ENCODE measurements at regions not wholly inside any gene's neighbourhood (a gene's known extent, or its start where the extent isn't known, plus 50 kb on each side); places are given as distances from the start of the nearest gene placed in this dataset.

GRCh38 chr1:234704106-234704887, 94.3 kb upstream of the IRF2BP2 start:
- no peak for TF ChIP-seq CTCF (conservative IDR thresholded peaks at IDR 0.05)
- no peak overlapping the region for H3T11ph ChIP-seq (ENCODE audit: low read length)

More at GRCh38 chr1:234704106-234704887, 94.3 kb upstream of the IRF2BP2 start:
- no peak overlapping the region for H2BK15ac ChIP-seq (ENCODE audit: low read depth, low read length)
- WGBS (ENCODE audit: extremely low coverage, insufficient read length, low lambda C conversion rate): no CpG with 5 or more reads among the region's 14 CpGs
- H2AFZ ChIP-seq (ENCODE audit: low read length): no peak overlapping the region
- H3K18ac ChIP-seq (ENCODE audit: insufficient read length, low read depth, low read length): no peak overlapping the region
- H3K4me1 ChIP-seq (ENCODE audit: insufficient read depth, low read length): no peaks in the 10 kb centered on the region
- no peak overlapping the region for H2BK5ac ChIP-seq (ENCODE audit: insufficient read length, low read length)
- H3K9me3 ChIP-seq (ENCODE audit: control insufficient read depth, low read depth, low read length): no peaks in the 10 kb centered on the region
- no peak overlapping the region for H4K91ac ChIP-seq (ENCODE audit: insufficient read length, low read depth, low read length)
- H3K27me3 Mint-ChIP-seq (ENCODE audit: low read depth): peaks cover 14% of the 10 kb centered on the region
- H4K20me1 ChIP-seq (ENCODE audit: control insufficient read depth, insufficient read depth, insufficient read length): no peaks in the 10 kb centered on the region
- no peak overlapping the region for H4K8ac ChIP-seq (replicated peaks; ENCODE audit: insufficient read length, low read depth, low read length)
- H2AK5ac ChIP-seq (ENCODE audit: insufficient read length, low read length): no peak overlapping the region
- H3K27ac Mint-ChIP-seq: no peak overlapping the region
- no peaks in the 10 kb centered on the region for H3K4me1 Mint-ChIP-seq
- no peak overlapping the region for H3K9ac ChIP-seq (ENCODE audit: extremely low read depth, insufficient read length, low read length)
- no peak overlapping the region for H3K4ac ChIP-seq (ENCODE audit: low read depth, low read length)
- H4K5ac ChIP-seq (ENCODE audit: insufficient read length, low read depth, low read length): no peak overlapping the region
- H2BK12ac ChIP-seq (ENCODE audit: insufficient read length, low read depth, low read length): no peak overlapping the region
- no peaks in the 10 kb centered on the region for H3K36me3 Mint-ChIP-seq (ENCODE audit: insufficient read depth in 1 of 3, low read depth in 3 of 3)
- no peak overlapping the region for H3K4me2 ChIP-seq (ENCODE audit: insufficient read depth, insufficient read length, low read length)
- no peaks in the 10 kb centered on the region for H3K79me2 ChIP-seq (ENCODE audit: insufficient read depth, low read length)
- H2BK20ac ChIP-seq (ENCODE audit: low read depth, low read length, poor library complexity, severe bottlenecking): no peak overlapping the region
- H3K27me3 ChIP-seq (ENCODE audit: insufficient read depth, low read length): no peaks in the 10 kb centered on the region
- H2BK120ac ChIP-seq (ENCODE audit: low read depth, low read length, poor library complexity, severe bottlenecking): no peak overlapping the region
- DNase-seq: no peak
- H3K14ac ChIP-seq (ENCODE audit: insufficient read depth, low read length): no peak overlapping the region
- H3K23me2 ChIP-seq (ENCODE audit: insufficient read length, low read depth, low read length, poor library complexity, severe bottlenecking): no peaks in the 10 kb centered on the region
- H3K56ac ChIP-seq (ENCODE audit: insufficient read length, low read depth, low read length): no peak overlapping the region
- no peaks in the 10 kb centered on the region for H3K9me3 Mint-ChIP-seq
- no peak overlapping the region for H3K4me3 Mint-ChIP-seq
- no peak overlapping the region for H3K23ac ChIP-seq (ENCODE audit: insufficient read length, low read depth, low read length)
- no peaks in the 10 kb centered on the region for H3K79me1 ChIP-seq (ENCODE audit: insufficient read depth, low read depth, low read length, poor library complexity, severe bottlenecking)
- H3K27ac ChIP-seq (ENCODE audit: insufficient read length, low read depth, low read length): no peak overlapping the region

All from H9 (cell line).